HG02943 (cell line): ENCODE measurements at regions not wholly inside any gene's neighbourhood (a gene's known extent, or its start where the extent isn't known, plus 50 kb on each side); places are given as distances from the start of the nearest gene placed in this dataset.

Experiments
- ATAC-seq: cut with Tn5 transposase; IDR thresholded peaks from one replicate; pipeline ENCODE4 v1.9.1; 2021; ENCODE audit warnings: mild to moderate bottlenecking, low read depth, moderate library complexity; ENCODE audit not compliant: unreplicated experiment

DNA sequence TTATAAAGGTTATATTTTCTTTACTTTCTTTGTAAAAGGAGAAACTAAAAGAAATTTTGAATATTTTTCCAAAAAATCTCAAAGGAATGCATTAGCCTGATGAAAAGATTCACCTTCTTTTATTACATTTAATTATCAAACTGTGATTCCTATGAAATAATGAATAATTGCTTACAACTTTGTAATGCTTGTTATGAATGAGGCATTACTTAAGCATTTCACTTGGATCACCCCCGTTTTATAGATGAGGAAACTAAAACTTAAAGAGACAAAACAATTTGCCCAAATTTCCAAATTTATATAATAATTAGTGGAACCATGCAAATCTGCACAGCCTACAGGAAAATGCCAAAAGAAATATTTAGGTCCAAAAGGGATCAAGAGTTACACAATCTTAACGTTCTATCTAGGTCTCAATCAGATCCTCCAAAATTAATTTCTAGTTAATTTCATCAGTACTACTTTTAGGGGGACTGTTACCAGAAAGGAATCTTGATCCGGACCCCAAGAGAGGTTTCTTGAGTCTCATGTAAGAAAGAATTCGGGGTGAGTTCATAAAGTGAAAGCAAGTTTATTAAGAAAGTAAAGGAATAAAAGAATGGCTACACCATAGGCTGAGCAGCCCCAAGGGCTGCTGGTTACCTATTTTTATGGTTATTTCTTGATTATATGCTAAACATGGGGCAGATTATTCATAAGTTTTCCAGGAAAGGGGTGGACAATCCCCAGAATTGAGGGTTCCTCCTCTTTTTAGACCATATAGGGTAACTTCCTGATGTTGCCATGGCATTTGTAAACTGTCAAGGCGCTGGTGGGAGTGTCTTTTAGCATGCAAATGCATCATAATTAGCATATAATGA is 288.0 kb downstream of the ADGB start:
- no peak for ATAC-seq

DNA sequence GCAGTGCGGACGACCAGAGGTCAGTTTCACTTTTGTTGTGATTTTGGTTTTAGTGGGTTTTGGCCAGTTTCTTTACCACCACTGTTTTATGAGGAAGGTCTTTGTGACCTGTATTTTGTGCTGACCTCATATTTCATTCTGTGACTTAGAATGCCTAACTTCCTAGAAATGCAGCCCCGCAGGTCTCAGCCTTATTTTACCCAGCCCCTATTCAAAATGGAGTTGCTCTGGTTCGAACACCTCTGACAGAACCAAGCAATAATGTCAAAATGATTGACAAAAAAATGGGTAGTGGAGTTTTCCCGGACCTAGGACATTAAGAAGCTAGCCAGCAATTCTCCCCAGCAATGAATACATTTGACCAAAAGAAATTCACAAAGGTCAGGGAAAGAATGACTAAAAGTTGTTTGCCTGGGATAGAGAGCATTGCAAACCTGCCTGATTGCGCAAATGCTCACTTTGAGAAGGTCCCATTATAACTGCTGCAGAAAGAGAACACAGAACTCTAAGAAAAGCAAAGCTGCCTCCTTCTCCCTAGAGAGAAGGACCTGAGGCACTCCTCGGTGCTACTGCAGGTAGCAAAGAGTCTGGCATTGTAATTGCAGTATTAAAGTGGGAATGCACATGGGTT is 288.8 kb downstream of the ADGB start:
- no peak for ATAC-seq

DNA sequence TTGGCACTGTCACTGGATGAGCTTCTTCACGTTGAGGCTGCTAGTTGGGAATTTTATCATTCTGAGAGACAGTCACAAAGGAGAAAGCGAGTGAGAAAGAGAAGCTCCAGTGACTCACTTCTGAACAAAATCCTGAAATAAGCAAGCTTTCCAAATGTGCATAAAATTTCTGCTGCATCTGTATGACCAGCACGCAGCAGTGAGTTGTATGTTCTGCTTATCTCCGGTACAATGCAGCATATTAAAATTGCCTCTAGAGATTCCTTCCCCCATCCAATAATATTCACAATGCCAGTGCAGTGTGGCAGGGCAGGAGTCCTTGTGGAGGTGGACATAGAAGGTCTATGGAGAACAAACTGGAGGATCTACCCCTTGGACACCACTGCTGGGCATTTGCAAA is 290.5 kb downstream of the ADGB start:
- no peak for ATAC-seq

DNA sequence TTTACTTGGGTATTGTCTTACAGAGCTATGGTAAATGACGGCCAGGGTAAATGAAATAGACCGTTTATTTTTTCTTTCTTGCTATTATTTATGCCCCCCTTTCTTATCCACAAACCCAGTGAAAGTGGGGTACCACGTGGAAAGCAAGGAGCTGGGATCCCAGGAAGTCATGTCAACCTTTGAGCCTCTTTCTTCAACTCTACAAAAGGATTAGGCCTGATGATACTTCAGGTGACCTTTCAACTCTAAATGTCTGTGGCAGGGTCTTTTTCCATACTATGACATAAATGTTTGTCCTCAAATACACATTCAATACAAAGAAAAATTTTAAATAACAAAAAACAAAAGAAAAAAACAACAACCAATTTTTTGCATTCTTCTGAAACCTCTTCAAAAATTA is 291.4 kb downstream of the ADGB start:
- ATAC-seq = no peak

DNA sequence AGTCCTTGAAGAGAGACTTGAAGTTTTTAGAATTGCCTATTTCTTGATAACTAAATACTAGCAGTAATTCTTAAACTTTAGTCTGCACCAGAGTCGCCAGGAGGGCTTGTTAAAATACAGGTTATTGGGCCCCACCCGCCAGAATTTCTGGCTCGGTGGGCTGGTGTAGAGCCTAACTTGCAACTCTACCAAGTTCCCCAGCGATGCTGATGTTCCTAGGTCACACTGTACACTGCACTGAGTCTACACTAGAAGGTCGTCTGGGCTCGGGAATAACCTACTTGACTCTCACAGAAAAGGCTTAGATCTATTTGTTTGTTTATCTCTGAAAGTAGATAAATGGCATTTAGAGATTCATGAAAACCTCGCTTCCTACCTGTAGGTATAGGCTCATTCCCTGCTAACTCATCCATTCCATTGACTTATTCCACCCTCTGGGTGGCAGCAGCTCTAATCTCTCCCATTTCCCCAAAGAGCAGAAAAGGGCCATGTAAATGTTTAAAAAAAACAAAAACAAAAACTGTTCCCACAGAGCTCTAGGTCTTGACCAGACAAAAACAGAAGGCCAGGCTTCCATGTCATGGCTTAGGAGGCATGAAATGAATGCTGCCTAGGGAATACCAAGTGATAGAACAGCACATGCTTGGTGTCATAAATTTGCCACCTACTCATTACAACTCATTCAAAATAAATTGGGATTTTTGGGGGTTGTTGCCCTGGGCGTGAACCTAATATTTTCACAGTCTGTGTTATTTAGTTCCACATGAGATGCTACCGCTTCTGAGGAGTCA is 292.1 kb downstream of the ADGB start:
- no peak for ATAC-seq

DNA sequence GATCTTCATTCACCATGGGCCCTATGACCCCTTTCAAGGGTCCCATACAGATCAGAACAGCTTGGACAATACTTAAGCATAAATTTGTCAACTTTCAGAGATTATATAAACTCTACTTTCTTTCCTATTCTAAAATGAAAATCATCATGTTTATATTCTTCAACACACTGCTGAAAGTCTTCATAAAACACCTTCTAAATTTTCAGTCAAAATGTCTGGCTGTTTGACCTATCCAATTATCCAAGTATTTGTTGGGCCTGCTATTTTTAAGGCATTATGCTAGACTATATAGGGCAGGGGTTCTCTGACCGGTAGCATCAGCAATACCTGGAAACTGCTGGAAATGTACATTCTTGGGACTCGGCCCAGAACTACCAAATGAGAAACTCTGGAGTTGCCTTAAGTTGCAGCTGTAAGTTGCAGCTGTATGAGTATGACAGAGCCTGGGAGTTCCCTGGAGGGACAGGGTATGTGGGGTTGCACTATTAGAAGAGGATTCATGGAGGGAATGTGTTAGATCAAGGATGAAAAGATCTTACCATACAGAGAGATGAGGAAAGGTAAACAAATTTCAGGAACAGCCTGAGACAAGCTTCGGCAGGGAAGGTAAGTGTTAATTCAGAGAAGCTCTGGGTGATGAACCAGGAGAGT is 293.0 kb downstream of the ADGB start:
- ATAC-seq = no peak

DNA sequence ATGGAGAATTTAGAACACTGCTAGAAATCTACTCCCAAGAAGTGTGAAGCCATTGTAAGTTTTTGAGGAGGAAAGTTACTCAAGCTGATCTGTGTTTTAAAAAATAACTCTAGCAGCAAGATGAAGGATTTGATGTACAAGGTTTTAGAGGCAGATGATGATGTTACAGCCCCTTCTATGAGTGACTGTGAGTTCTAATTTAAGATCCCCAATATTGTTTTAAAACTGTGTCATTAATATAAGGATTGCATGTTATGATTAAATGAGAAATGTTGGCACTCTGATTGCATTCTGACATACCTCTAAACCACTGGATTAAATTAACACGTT is 293.5 kb downstream of the ADGB start:
- ATAC-seq = no peak

DNA sequence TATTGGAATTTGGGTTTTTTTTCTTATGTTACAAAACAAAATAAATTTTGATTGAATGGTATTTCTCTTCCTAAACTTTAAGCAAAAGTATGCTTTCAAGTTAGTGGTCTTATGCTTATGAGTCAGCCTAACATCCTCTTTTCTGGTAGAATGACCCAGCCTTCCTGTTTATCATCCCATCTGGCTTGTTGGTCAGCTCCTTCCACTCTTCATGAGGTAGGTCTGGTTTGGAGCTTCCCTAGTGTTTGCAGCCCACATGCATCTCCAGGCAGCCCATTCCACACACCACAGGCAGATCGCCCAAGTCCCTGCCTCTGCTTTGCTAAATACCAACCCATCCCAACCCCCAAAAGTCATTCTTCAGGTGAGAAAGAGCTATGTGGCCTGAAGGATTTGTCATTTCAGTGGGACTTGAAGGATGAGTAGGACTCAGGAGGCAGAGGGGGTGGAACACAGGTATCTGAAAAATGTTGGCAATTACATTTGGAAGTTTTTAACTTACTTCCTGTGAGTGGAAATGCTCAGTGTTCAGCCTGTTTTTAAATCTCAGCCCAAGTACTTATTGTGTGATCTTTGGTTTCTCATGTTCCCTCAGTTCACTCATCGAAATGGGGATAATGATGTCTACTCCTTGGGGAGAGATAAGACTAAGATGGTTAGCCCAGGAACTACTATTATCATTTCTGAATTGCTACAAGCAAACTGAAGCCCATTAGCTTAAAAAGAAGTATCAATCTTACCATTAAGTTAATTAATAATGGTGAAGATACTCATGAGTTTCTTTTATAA is 294.0 kb downstream of the ADGB start:
- ATAC-seq = no peak

DNA sequence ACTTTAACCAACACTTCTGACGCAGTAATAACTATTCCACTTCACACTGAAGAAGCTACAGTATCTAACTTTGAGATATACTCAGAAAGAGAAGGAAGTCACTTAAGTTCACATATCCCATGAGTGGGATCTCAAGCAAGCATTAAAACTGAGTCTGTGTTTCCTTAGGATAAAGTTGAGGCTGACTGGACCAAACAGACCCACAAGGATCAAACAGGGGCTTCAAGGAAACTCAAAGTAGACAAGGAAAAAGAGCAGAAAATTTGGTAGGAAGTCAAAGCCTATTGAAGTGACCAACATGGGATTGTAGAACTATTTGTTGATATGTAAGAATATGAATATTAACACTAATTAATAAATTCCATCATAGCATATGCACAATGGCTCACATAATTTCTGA is 294.9 kb downstream of the ADGB start:
- ATAC-seq = no peak

DNA sequence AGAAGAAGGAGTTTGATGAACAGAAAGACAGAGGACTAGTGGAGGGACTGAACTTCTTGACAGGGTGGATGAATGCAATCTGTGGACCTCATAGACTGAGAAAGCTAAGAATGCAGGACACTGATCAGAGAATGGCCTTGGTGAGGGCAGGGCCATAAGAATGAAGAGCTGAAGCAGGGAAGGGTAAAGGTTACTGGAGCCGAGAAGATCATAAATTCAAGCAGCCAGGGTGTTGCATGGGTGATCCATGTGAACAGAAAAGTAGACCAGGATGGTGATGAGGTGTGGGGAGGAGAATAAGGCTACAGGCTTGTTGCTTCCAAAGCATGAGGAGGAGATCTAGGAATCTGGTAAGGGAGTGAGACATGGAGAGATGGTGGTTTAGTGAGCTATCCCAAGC is 295.9 kb downstream of the ADGB start:
- ATAC-seq = no peak

DNA sequence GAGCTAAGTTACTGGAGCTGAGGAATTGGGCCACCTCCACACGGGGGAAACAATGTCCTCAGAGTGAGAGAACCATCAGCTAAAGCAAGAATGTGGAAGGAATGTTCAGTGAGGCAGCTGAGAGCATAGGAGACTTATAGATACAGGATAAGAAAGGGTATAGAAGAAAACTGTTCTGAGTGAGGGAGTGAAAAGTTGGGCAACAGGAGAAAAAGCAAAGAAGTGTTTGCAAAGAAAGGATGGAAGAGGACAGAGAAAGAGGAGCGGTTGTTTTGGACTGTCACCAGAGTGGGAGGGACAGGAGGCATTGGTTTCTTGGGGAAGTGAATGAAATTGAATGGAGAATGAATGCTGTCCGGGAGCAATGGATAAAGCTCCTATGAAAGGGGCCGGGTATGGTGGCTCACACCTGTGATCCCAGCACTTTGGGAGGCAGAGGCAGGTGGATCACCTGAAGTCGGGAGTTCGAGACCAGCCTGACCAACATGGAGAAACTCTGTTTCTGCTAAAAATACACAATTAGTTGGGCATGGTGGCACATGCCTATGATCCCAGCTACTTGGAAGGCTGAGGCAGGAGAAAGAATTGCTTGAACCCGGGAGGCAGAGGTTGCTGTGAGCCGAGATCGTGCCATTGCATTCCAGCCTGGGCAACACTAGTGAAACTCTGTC is 296.5 kb downstream of the ADGB start:
- ATAC-seq = no peak

DNA sequence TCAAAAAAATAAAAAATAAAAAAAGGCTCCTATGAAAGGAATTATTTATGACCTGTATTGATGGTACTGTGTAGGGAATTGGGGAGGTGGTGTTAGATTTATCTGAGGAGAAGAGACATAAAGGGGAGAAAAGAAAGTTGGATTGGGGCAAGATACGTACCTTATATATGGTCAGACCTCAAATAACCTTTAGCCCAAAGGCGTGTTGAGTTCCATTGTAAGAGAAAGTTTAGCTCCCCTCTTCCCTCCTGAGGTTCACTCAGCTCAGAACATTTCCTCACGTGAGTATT is 296.9 kb downstream of the ADGB start:
- ATAC-seq = no peak

DNA sequence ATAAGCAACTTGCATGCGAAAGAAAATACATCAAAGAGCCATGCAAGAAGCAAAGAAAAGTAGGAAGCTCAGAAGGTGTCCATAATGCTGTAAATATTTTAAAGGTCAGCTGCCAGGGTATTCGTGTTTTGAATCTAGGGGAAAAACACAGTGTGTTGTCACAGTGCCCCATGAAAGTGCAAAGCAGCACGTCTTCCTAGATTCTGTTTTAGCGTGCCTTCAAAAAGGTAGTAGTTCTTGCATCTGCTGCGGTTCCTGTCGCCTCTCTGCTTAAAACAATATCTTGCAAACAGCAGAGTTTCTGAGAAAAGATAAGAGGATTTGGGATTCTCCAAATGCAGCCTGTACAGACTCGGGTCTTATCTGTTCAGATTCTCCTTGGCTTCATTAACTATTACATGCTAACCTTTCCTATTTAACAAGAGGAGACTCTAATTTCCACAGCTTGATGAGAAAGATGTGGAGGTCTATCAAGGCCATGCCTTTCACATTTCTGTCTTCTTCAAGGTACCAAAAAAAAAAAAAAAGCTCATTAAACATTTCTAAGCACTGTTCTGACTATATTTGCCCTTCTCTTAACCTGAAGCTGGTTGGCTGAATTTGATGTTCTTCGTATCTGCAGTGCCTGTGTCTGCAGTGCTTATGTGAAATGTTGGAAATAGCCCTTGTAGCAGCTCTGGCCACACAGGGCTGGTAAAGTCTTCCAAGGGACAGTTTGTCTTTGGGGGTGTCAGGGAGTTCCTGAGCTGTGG is 297.5 kb downstream of the ADGB start:
- no peak for ATAC-seq

DNA sequence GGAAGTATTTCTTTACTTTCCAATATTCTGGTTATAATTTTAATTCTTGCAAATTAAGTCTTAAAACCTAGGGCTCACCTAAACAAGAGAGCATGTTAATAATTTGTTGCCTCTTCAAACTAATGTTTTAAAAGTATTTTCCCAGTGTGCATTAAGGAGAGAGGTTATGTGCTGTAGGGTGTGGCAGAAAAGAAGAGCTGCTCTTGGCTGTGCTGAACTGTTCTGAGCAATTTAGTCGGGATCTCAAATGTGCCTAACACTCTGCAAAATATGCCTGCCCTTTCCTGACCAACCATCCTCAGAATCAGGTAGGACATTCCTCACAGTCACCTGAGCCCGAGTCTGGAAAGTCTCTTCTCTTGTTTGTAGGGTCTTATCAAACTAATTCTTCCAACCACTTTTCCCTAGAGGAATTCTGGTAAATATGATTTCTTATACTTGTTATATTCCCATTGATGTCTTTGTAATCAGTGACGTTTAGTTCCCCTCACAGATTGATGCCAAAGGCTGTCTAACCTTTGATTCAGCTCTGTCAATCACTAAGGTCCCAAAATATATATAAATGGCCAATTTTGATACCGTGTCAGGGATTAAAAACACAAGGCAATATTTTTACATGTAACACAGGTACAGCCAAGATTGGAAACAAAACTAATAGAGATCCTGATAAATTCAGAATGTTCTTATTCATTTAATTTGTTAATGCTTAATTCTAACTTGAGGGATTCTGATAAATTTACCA is 298.4 kb downstream of the ADGB start:
- no peak for ATAC-seq

DNA sequence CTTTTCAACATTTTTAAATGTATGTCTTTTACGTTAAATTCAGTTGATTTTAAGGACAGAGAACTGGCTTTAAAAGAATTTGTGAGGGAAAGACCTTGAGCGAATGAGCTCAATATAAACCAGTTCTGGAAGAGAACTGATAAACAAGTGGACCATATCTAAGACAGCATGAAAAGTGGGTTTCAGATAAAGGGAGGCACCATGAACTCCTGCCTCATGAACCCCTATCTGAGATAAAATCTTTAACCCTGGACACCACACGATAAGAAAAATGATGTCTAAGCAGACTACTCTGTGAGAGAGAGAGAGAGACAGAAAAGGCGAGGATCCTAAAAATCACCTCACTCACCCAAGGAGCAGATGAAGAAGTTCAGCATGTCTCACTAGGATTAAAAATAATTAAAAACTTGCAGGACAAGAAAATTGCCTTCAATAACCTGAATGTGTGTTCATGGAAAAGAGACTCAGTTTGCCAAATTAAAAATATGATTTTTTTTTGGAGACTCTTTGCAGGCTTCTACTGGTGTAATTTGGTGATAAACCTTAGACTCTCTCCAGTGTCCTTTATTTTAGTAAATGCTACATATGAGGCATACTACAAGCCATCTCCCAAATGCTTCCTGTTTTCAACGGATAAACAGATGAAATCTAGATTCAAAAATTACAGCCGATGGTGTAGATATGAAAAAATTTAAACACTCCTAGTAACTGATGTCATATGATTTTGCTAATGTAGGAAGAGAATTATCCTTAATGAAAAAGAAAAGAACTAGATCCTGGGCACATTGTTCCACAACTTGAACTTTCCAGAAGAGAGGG is 299.5 kb downstream of the ADGB start:
- no peak for ATAC-seq

DNA sequence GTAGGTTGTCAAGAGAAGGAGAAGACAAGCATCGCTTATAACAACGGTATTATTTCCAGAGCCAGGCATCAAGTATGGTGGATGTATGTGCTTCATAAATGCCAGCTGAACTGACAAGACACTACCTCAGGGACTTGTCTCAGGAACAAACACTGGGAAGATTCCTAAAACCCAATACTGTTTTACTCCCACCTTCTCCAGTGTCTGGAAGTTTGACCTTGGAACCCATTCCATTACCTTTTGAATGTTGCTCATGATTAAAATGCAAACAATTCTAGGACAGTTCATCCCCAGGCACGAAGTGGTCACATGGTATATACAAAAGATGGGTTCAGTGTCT is 300.1 kb downstream of the ADGB start:
- no peak for ATAC-seq

DNA sequence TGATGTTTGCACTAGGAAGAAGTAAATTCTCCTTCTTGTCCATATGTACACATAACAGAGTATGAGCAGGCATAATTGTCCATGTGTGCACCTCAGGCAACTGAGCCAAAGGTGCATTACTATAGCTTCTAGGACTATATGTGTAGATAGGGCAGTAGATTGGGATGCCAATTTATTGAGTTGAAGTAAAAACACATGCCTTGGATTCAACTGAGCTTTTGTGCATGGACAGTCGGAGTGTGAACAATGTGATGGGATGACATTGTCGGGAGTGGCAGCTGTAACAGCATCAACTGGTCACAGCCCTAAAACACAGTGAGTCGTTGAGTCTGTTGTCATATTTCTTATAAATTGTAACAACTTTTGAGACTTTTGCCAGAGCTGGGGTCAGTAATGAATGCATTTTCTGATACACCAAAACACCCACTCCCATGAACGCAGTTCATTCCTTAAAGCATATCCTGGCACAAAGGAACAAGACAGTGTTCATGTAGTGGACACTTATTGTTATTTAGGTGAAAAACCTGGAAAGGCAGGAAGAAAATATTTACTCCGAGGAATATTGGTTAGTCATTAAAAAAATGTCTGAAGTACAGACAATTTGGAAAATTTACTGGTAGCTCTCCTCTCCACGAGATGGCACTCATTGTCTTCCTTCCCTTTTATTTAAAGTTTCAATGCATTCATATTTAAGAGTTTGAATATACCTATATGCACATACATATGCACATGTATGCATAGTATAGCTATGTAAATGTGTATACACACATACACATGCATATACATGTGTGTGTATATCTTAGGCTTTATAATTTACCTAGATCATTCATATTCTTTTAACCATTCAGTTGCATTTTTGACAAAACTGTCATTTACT is 302.0 kb upstream of the STXBP5 start:
- ATAC-seq = no peak
